ENCODE measurements at regions not wholly inside any gene's neighbourhood (a gene's known extent, or its start where the extent isn't known, plus 50 kb on each side); places are given as distances from the start of the nearest gene placed in this dataset.

- TF ChIP-seq, protein P1, sequence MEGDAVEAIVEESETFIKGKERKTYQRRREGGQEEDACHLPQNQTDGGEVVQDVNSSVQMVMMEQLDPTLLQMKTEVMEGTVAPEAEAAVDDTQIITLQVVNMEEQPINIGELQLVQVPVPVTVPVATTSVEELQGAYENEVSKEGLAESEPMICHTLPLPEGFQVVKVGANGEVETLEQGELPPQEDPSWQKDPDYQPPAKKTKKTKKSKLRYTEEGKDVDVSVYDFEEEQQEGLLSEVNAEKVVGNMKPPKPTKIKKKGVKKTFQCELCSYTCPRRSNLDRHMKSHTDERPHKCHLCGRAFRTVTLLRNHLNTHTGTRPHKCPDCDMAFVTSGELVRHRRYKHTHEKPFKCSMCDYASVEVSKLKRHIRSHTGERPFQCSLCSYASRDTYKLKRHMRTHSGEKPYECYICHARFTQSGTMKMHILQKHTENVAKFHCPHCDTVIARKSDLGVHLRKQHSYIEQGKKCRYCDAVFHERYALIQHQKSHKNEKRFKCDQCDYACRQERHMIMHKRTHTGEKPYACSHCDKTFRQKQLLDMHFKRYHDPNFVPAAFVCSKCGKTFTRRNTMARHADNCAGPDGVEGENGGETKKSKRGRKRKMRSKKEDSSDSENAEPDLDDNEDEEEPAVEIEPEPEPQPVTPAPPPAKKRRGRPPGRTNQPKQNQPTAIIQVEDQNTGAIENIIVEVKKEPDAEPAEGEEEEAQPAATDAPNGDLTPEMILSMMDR (IDR thresholded peaks at IDR 0.05; ENCODE audit: insufficient read depth, low read length, poor library complexity, severe bottlenecking): no peak
- TF ChIP-seq EZH2phosphoT487 (conservative IDR thresholded peaks at IDR 0.05; ENCODE audit: low read length): no peak
These were observed 114.8 kb upstream of the PTPRK start for GRCh38 chr6:128635219-128635618.
